Spleen (tissue), 7 donors: ENCODE measurements at regions not wholly inside any gene's neighbourhood (a gene's known extent, or its start where the extent isn't known, plus 50 kb on each side); places are given as distances from the start of the nearest gene placed in this dataset.
"Not testable (repeated sequence)": the region's sequence is repeated elsewhere in the genome, so short reads cannot be mapped to it uniquely, and the experiment has no call there.

Experiments
- CTCF ChIP-seq, 11 experiments: fragments of 200-600 bp in 7 of 11; fragments of 450-650 bp in 4 of 11; sonication (generic) in 4 of 11; IDR thresholded peaks in 8 of 11; conservative IDR thresholded peaks in 3 of 11; 1 replicate in 7 of 11; 2 replicates in 4 of 11; pipeline versions ENCODE4 v1.4.0 to v1.8.0; 2016 to 2021; ENCODE audit warnings: antibody characterized with exemption in 11 of 11, inconsistent platforms in 4 of 11, mild to moderate bottlenecking in 1 of 11
- POLR2A ChIP-seq, 3 donors: fragments of 450-650 bp; IDR thresholded peaks; one replicate each; pipeline ENCODE4 v1.5.1; 2017; ENCODE audit warnings: antibody characterized with exemption in 3 of 3, mild to moderate bottlenecking in 1 of 3
- POLR2AphosphoS5 ChIP-seq, 3 donors: sonication (generic); formaldehyde crosslinking; IDR thresholded peaks; one replicate each; pipeline ENCODE4 v1.5.1; 2017; ENCODE audit warnings: antibody characterized with exemption in 3 of 3
- donor health status: DM: no; HTN: no; CAD: no; lungs with moderate emphysema.
- donor health status: DM: no; HTN: no; CAD: no.
- donor health status: DM: no; HTN: no; CAD: no.

- TF ChIP-seq POLR2A (IDR thresholded peaks at IDR 0.05); CTCF (IDR thresholded peaks at IDR 0.05 in 8 of 11, conservative IDR thresholded peaks at IDR 0.05 in 3 of 11); POLR2AphosphoS5 (IDR thresholded peaks at IDR 0.05): not testable (repeated sequence)
Observed at GRCh38 chr15:30760633-30761032, 134.7 kb downstream of the ARHGAP11B start.
